ENCODE measurements at regions not wholly inside any gene's neighbourhood (a gene's known extent, or its start where the extent isn't known, plus 50 kb on each side); places are given as distances from the start of the nearest gene placed in this dataset.
"Not testable (repeated sequence)": the region's sequence is repeated elsewhere in the genome, so short reads cannot be mapped to it uniquely, and the experiment has no call there.

GRCh38 chr2:222362336-222362735, 62.0 kb upstream of the SGPP2 start:
- Histone ChIP-seq H3K9me3 (ENCODE audit: control insufficient read depth, low read length) (peaks cover 3% of the 10 kb centered on the region), H3K4me3 (ENCODE audit: low read length in 2 of 2) (no peak overlapping the region), H3K36me3 (ENCODE audit: control insufficient read depth in 1 of 2, insufficient read depth in 2 of 2, low read length in 1 of 2) (no peaks in the 10 kb centered on the region), H3K27ac (ENCODE audit: low read depth in 1 of 2, low read length in 2 of 2) (no peak overlapping the region), H3K27me3 (ENCODE audit: control insufficient read depth in 1 of 2, insufficient read depth in 2 of 2, low read length in 1 of 2) (peaks cover 0 to 2% of the 10 kb centered on the region in 2 donors), H3K4me1 (ENCODE audit: control insufficient read depth in 1 of 2, insufficient read depth in 2 of 2, low read length in 2 of 2) (no peaks in the 10 kb centered on the region)
- ATAC-seq (ENCODE audit: low FRiP score) (no peak), DNase-seq (no peak)
- whole genome bisulfite sequencing, 2 donors, result 0 to 9% methylated on average over 2 of the region's 2 CpGs
- intact Hi-C loops (cut with DNase I), result no loop called here

GRCh38 chr2:222364285-222364895, 60.0 kb upstream of the SGPP2 start:
- Histone ChIP-seq H3K9me3 (ENCODE audit: control insufficient read depth, low read length) (peaks cover 3% of the 10 kb centered on the region), H3K4me3 (ENCODE audit: low read length in 2 of 2) (no peak overlapping the region), H3K4me1 (ENCODE audit: control insufficient read depth in 1 of 2, insufficient read depth in 2 of 2, low read length in 2 of 2) (no peaks in the 10 kb centered on the region), H3K36me3 (ENCODE audit: control insufficient read depth in 1 of 2, insufficient read depth in 2 of 2, low read length in 1 of 2) (no peaks in the 10 kb centered on the region), H3K27me3 (ENCODE audit: control insufficient read depth in 1 of 2, insufficient read depth in 2 of 2, low read length in 1 of 2) (peaks cover 0 to 2% of the 10 kb centered on the region in 2 donors), H3K27ac (ENCODE audit: low read depth in 1 of 2, low read length in 2 of 2) (no peak overlapping the region)
- intact Hi-C loops (cut with DNase I), result no loop called here
- no peak for ATAC-seq (ENCODE audit: low FRiP score)
- DNase-seq, result no peak
- WGBS, 2 donors, result 49 to 57% methylated on average over 3 of the region's 3 CpGs

- ATAC-seq (ENCODE audit: low FRiP score); H3K36me3 ChIP-seq (ENCODE audit: control insufficient read depth in 1 of 2, insufficient read depth in 2 of 2, low read length in 1 of 2); H3K4me3 ChIP-seq (ENCODE audit: low read length in 2 of 2); H3K9me3 ChIP-seq (ENCODE audit: control insufficient read depth, low read length); H3K27me3 ChIP-seq (ENCODE audit: control insufficient read depth in 1 of 2, insufficient read depth in 2 of 2, low read length in 1 of 2); DNase-seq; intact Hi-C loops (cut with DNase I); H3K4me1 ChIP-seq (ENCODE audit: control insufficient read depth in 1 of 2, insufficient read depth in 2 of 2, low read length in 2 of 2); H3K27ac ChIP-seq (ENCODE audit: low read depth in 1 of 2, low read length in 2 of 2): not testable (repeated sequence)
- 58 to 68% methylated on average over 8 of the region's 8 CpGs for WGBS, 2 donors
Measured at GRCh38 chr2:222368280-222368679, 56.1 kb upstream of the SGPP2 start.

- WGBS, 2 donors, result 87 to 90% methylated on average over 3 of the region's 3 CpGs
- ATAC-seq (ENCODE audit: low FRiP score) (no peak), DNase-seq (no peak)
- intact Hi-C loops (cut with DNase I), result no loop called here
- no peaks in the 10 kb centered on the region for H3K27me3 ChIP-seq (ENCODE audit: control insufficient read depth in 1 of 2, insufficient read depth in 2 of 2, low read length in 1 of 2)
- no peaks in the 10 kb centered on the region for H3K4me1 ChIP-seq (ENCODE audit: control insufficient read depth in 1 of 2, insufficient read depth in 2 of 2, low read length in 2 of 2)
- H3K4me3 ChIP-seq (ENCODE audit: low read length in 2 of 2), result no peak overlapping the region
- H3K27ac ChIP-seq (ENCODE audit: low read depth in 1 of 2, low read length in 2 of 2), result no peak overlapping the region
- H3K9me3 ChIP-seq (ENCODE audit: control insufficient read depth, low read length), result peaks cover 6% of the 10 kb centered on the region
- no peaks in the 10 kb centered on the region for H3K36me3 ChIP-seq (ENCODE audit: control insufficient read depth in 1 of 2, insufficient read depth in 2 of 2, low read length in 1 of 2)
Measured at GRCh38 chr2:222372993-222373392, 51.4 kb upstream of the SGPP2 start.
